DND-41 (cell line): ENCODE measurements at regions not wholly inside any gene's neighbourhood (a gene's known extent, or its start where the extent isn't known, plus 50 kb on each side); places are given as distances from the start of the nearest gene placed in this dataset.

ENCODE experiments used
- ATAC-seq: fragments of 200-7000 bp; cut with Tn5 transposase; 3 replicates; pipeline ENCODE4 v1.9.1; 2021; ENCODE audit warnings: low read depth; ENCODE audit not compliant: insufficient read depth
- DNase-seq: peaks from one replicate; pipeline ENCODE4 v3.0.0-alpha.2; 2020
- H2AFZ ChIP-seq: 2 replicates; pipeline ENCODE4 v1.6.0; 2012; ENCODE audit warnings: low read depth, low read length
- H3K27ac ChIP-seq: 2 replicates; pipeline ENCODE4 v1.5.1; 2012; ENCODE audit warnings: low read length, inconsistent platforms
- H3K27me3 ChIP-seq: fragments of 200-600 bp; sonication (generic); 2 replicates; pipeline ENCODE4 v1.6.0; 2012; ENCODE audit warnings: low read length, mild to moderate bottlenecking, inconsistent platforms; ENCODE audit not compliant: insufficient read depth, poor library complexity
- H3K36me3 ChIP-seq: 2 replicates; pipeline ENCODE4 v1.5.1; 2012; ENCODE audit warnings: low read length, inconsistent platforms; ENCODE audit not compliant: insufficient read depth
- H3K4me1 ChIP-seq: 2 replicates; pipeline ENCODE4 v1.5.1; 2012; ENCODE audit warnings: mild to moderate bottlenecking, low read length; ENCODE audit not compliant: insufficient read depth
- H3K4me2 ChIP-seq: 2 replicates; pipeline ENCODE4 v1.6.0; 2012; ENCODE audit warnings: mild to moderate bottlenecking, moderate library complexity, low read length, inconsistent platforms; ENCODE audit not compliant: insufficient read depth
- H3K4me3 ChIP-seq, 2 experiments: fragments of 200-600 bp in 1 of 2; shearing (Covaris generic) in 1 of 2; 2 replicates each; pipeline ENCODE4 v1.5.1; 2012 to 2016; ENCODE audit warnings: inconsistent platforms in 2 of 2, low read length in 2 of 2, mild to moderate bottlenecking in 2 of 2, low read depth in 1 of 2, moderate library complexity in 1 of 2
- H3K79me2 ChIP-seq: 2 replicates; pipeline ENCODE4 v1.6.0; 2012; ENCODE audit warnings: low read length, inconsistent platforms; ENCODE audit not compliant: insufficient read depth
- H3K9ac ChIP-seq: 2 replicates; pipeline ENCODE4 v1.6.0; 2012; ENCODE audit warnings: low read depth, mild to moderate bottlenecking, inconsistent platforms, low read length, moderate library complexity
- H3K9me3 ChIP-seq: 2 replicates; pipeline ENCODE4 v1.5.1; 2012; ENCODE audit warnings: low read length, moderate library complexity, mild to moderate bottlenecking, inconsistent platforms; ENCODE audit not compliant: insufficient read depth, severe bottlenecking
- H4K20me1 ChIP-seq: 2 replicates; pipeline ENCODE4 v1.6.0; 2012; ENCODE audit warnings: low read length; ENCODE audit not compliant: insufficient read depth
- EZH2 ChIP-seq: IDR thresholded peaks from 3 replicates; pipeline ENCODE4 v1.6.1; 2012; ENCODE audit warnings: borderline replicate concordance, low read depth, mild to moderate bottlenecking, moderate library complexity, low read length, inconsistent platforms; ENCODE audit not compliant: severe bottlenecking
- TF ChIP-seq, protein P1 (sequence below): IDR thresholded peaks from 2 replicates; pipeline ENCODE4 v1.5.1; 2012; ENCODE audit warnings: borderline replicate concordance, low read length, moderate library complexity, mild to moderate bottlenecking; ENCODE audit not compliant: poor library complexity, severe bottlenecking; ENCODE audit errors: extremely low read depth

- ATAC-seq (no peak), DNase-seq (no peak)
- Histone ChIP-seq H3K27me3 (no peaks in the 10 kb centered on the region), H3K9me3 (no peaks in the 10 kb centered on the region), H3K4me1 (no peaks in the 10 kb centered on the region), H3K36me3 (no peaks in the 10 kb centered on the region), H2AFZ (no peak overlapping the region), H3K4me2 (no peak overlapping the region), H3K9ac (no peak overlapping the region), H4K20me1 (no peaks in the 10 kb centered on the region), H3K4me3 (no peak overlapping the region), H3K27ac (no peak overlapping the region), H3K79me2 (no peaks in the 10 kb centered on the region)
- TF ChIP-seq, protein P1, sequence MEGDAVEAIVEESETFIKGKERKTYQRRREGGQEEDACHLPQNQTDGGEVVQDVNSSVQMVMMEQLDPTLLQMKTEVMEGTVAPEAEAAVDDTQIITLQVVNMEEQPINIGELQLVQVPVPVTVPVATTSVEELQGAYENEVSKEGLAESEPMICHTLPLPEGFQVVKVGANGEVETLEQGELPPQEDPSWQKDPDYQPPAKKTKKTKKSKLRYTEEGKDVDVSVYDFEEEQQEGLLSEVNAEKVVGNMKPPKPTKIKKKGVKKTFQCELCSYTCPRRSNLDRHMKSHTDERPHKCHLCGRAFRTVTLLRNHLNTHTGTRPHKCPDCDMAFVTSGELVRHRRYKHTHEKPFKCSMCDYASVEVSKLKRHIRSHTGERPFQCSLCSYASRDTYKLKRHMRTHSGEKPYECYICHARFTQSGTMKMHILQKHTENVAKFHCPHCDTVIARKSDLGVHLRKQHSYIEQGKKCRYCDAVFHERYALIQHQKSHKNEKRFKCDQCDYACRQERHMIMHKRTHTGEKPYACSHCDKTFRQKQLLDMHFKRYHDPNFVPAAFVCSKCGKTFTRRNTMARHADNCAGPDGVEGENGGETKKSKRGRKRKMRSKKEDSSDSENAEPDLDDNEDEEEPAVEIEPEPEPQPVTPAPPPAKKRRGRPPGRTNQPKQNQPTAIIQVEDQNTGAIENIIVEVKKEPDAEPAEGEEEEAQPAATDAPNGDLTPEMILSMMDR, result no peak
- no peak for TF ChIP-seq EZH2
Measured at GRCh38 chrX:143306991-143307937, 210.0 kb downstream of the SPANXN3 start.

GRCh38 chrX:143304518-143304917 lies 212.8 kb downstream of the SPANXN3 start:
- no peak overlapping the region for H3K9ac ChIP-seq
- no peak overlapping the region for H3K4me2 ChIP-seq
- no peak for ATAC-seq
- H2AFZ ChIP-seq, result no peak overlapping the region
- no peaks in the 10 kb centered on the region for H3K79me2 ChIP-seq
- H3K27me3 ChIP-seq, result no peaks in the 10 kb centered on the region
- H4K20me1 ChIP-seq, result no peaks in the 10 kb centered on the region
- TF ChIP-seq EZH2, result no peak
- TF ChIP-seq, protein P1, result no peak
- H3K9me3 ChIP-seq, result no peaks in the 10 kb centered on the region
- H3K36me3 ChIP-seq, result no peaks in the 10 kb centered on the region
- no peak overlapping the region for H3K4me3 ChIP-seq
- no peak overlapping the region for H3K27ac ChIP-seq
- DNase-seq, result no peak
- no peaks in the 10 kb centered on the region for H3K4me1 ChIP-seq

DNA sequence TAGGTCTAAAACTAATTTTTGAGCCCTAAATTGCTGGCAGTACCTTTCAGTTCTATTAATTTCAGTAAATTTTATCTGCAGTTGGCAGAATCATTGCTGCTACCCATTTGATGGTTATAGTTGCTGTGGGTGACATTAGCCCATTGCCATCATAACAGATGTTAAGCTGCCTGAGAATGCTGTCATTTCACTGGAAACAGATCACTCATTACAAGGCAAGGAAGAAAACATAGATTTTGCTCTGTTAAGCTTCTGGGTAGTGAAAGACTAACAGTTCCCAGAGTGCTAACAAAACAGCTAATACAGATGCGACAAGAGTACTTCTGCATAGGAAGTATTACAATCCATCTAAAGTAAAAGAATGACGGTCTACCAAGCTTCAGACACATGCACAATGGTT lies 213.2 kb downstream of the SPANXN3 start:
- ATAC-seq (no peak), DNase-seq (no peak)
- H3K4me2 ChIP-seq, result no peak overlapping the region
- H3K36me3 ChIP-seq, result no peaks in the 10 kb centered on the region
- H3K27ac ChIP-seq, result no peak overlapping the region
- no peaks in the 10 kb centered on the region for H3K79me2 ChIP-seq
- TF ChIP-seq EZH2, result no peak
- TF ChIP-seq, protein P1, result no peak
- H3K9me3 ChIP-seq, result no peaks in the 10 kb centered on the region
- no peaks in the 10 kb centered on the region for H4K20me1 ChIP-seq
- H3K27me3 ChIP-seq, result no peaks in the 10 kb centered on the region
- H3K9ac ChIP-seq, result no peak overlapping the region
- no peaks in the 10 kb centered on the region for H3K4me1 ChIP-seq
- no peak overlapping the region for H2AFZ ChIP-seq
- H3K4me3 ChIP-seq, result no peak overlapping the region
